ENCODE measurements at regions not wholly inside any gene's neighbourhood (a gene's known extent, or its start where the extent isn't known, plus 50 kb on each side); places are given as distances from the start of the nearest gene placed in this dataset.

DNA sequence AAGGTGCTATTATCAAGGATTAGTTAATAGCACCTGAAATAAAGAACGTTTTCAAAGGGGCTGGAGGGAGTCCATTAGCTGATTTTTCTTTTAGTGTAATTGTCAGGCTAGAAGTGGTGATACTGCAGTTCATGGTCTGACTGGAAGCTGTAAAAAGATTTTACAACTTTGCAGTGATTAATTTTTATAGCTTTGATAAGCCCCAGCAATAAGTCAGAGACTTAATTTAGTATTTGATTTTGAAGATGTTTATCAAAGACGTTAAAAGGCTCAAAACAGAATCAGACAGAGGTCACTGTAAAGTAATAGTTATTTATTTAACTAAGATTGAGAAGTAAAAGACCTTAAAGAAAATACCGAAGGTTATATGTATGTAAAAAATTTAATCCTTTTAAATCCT is 165.5 kb upstream of the FMN2 start:
- H3K4me1 ChIP-seq (ENCODE audit: insufficient read depth, low read length, poor library complexity, severe bottlenecking) = no peaks in the 10 kb centered on the region
- no peak for TF ChIP-seq CTCF (conservative IDR thresholded peaks at IDR 0.05; ENCODE audit: low read length)
- TF ChIP-seq EZH2phosphoT487 (IDR thresholded peaks at IDR 0.05; ENCODE audit: borderline replicate concordance, low read depth, low read length) = no peak
- no peaks in the 10 kb centered on the region for H3K9me3 ChIP-seq (ENCODE audit: low read length)
- ChIA-PET POLR2A (no interaction called here), CTCF (ENCODE audit: unreplicated experiment) (no interaction called here)
- intact Hi-C loops (cut with micrococcal nuclease; ENCODE audit: unreplicated experiment) = no loop called here
- no peak overlapping the region for H3K27ac ChIP-seq (ENCODE audit: low read depth, low read length, poor library complexity, severe bottlenecking)
- no peak overlapping the region for H3K4me2 ChIP-seq (ENCODE audit: low read length)
- H4K20me1 ChIP-seq (ENCODE audit: insufficient read depth, low read length) = no peaks in the 10 kb centered on the region
- H3K9me2 ChIP-seq (ENCODE audit: insufficient read depth, low read length) = no peaks in the 10 kb centered on the region
- no peaks in the 10 kb centered on the region for H3K79me2 ChIP-seq (ENCODE audit: insufficient read depth, low read depth, low read length)
- H2AFZ ChIP-seq (ENCODE audit: low read length) = no peak overlapping the region
- H3K4me3 ChIP-seq (ENCODE audit: low read depth, low read length, poor library complexity, severe bottlenecking) = no peak overlapping the region
- BruUV-seq (replicated peaks) = no TSS peak
- no peak for DNase-seq (ENCODE audit: low spot score)
- no peaks in the 10 kb centered on the region for H3K36me3 ChIP-seq (ENCODE audit: insufficient read depth, low read length)

- H3K9me2 ChIP-seq (ENCODE audit: insufficient read depth, low read length) = no peaks in the 10 kb centered on the region
- H3K27ac ChIP-seq (ENCODE audit: low read depth, low read length, poor library complexity, severe bottlenecking) = no peak overlapping the region
- intact Hi-C loops (cut with micrococcal nuclease; ENCODE audit: unreplicated experiment) = no loop called here
- CTCF ChIA-PET (ENCODE audit: unreplicated experiment) = no interaction called here
- TF ChIP-seq CTCF (conservative IDR thresholded peaks at IDR 0.05; ENCODE audit: low read length) (no peak), EZH2phosphoT487 (IDR thresholded peaks at IDR 0.05; ENCODE audit: borderline replicate concordance, low read depth, low read length) (no peak)
- H2AFZ ChIP-seq (ENCODE audit: low read length) = no peak overlapping the region
- H3K36me3 ChIP-seq (ENCODE audit: insufficient read depth, low read length) = no peaks in the 10 kb centered on the region
- no peak overlapping the region for H3K4me2 ChIP-seq (ENCODE audit: low read length)
- no peaks in the 10 kb centered on the region for H3K79me2 ChIP-seq (ENCODE audit: insufficient read depth, low read depth, low read length)
- BruUV-seq (replicated peaks) = no TSS peak
- H4K20me1 ChIP-seq (ENCODE audit: insufficient read depth, low read length) = no peaks in the 10 kb centered on the region
- H3K4me1 ChIP-seq (ENCODE audit: insufficient read depth, low read length, poor library complexity, severe bottlenecking) = no peaks in the 10 kb centered on the region
- no peak overlapping the region for H3K4me3 ChIP-seq (ENCODE audit: low read depth, low read length, poor library complexity, severe bottlenecking)
- no peaks in the 10 kb centered on the region for H3K9me3 ChIP-seq (ENCODE audit: low read length)
- DNase-seq (ENCODE audit: low spot score) = no peak
- POLR2A ChIA-PET = interaction anchor here (0.5 to 1.0 kb wide), 2 partner anchors 10 to 135 kb away, joined by 3 to 4 read pairs; no protein-coding TSS in a partner anchor
These were observed 162.4 kb upstream of the FMN2 start for GRCh38 chr1:239929317-239929716.

- Histone ChIP-seq H3K9me2 (ENCODE audit: insufficient read depth, low read length) (no peaks in the 10 kb centered on the region), H3K79me2 (ENCODE audit: insufficient read depth, low read depth, low read length) (no peaks in the 10 kb centered on the region), H3K27ac (ENCODE audit: low read depth, low read length, poor library complexity, severe bottlenecking) (no peak overlapping the region), H3K36me3 (ENCODE audit: insufficient read depth, low read length) (no peaks in the 10 kb centered on the region), H2AFZ (ENCODE audit: low read length) (no peak overlapping the region), H3K4me2 (ENCODE audit: low read length) (no peak overlapping the region), H4K20me1 (ENCODE audit: insufficient read depth, low read length) (no peaks in the 10 kb centered on the region), H3K4me3 (ENCODE audit: low read depth, low read length, poor library complexity, severe bottlenecking) (no peak overlapping the region), H3K9me3 (ENCODE audit: low read length) (no peaks in the 10 kb centered on the region), H3K4me1 (ENCODE audit: insufficient read depth, low read length, poor library complexity, severe bottlenecking) (no peaks in the 10 kb centered on the region)
- intact Hi-C loops (cut with micrococcal nuclease; ENCODE audit: unreplicated experiment) = no loop called here
- DNase-seq (ENCODE audit: low spot score) = no peak
- ChIA-PET CTCF (ENCODE audit: unreplicated experiment) (no interaction called here), POLR2A (no interaction called here)
- no TSS peak for BruUV-seq (replicated peaks)
- TF ChIP-seq CTCF (conservative IDR thresholded peaks at IDR 0.05; ENCODE audit: low read length) (no peak), EZH2phosphoT487 (IDR thresholded peaks at IDR 0.05; ENCODE audit: borderline replicate concordance, low read depth, low read length) (no peak)
These were observed 160.9 kb upstream of the FMN2 start for GRCh38 chr1:239930686-239931262.

Measured in OCI-LY7 (cell line).